ENCODE measurements at regions not wholly inside any gene's neighbourhood (a gene's known extent, or its start where the extent isn't known, plus 50 kb on each side); places are given as distances from the start of the nearest gene placed in this dataset.

DNA sequence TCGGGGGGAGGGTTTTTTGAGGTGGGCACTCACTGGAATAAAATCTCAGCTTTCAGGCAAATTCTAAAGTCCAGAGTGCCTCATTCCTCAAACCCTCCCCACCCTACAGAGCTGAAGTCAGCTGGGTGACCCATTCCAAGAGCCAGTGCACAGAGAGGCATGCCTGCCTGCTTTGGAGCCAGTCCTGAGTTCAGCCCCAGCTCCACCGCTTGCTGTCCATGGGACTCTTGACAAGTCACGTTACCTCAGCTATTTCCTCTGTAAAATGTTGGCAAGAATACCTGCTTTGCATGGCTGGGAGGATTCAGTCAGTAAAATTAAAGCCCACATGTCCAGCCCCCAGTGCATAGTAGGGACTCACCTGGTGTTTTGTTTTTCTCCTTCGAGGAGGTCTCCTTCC is 125.9 kb upstream of the PJA1 start (continued):
- TF ChIP-seq, protein P1, sequence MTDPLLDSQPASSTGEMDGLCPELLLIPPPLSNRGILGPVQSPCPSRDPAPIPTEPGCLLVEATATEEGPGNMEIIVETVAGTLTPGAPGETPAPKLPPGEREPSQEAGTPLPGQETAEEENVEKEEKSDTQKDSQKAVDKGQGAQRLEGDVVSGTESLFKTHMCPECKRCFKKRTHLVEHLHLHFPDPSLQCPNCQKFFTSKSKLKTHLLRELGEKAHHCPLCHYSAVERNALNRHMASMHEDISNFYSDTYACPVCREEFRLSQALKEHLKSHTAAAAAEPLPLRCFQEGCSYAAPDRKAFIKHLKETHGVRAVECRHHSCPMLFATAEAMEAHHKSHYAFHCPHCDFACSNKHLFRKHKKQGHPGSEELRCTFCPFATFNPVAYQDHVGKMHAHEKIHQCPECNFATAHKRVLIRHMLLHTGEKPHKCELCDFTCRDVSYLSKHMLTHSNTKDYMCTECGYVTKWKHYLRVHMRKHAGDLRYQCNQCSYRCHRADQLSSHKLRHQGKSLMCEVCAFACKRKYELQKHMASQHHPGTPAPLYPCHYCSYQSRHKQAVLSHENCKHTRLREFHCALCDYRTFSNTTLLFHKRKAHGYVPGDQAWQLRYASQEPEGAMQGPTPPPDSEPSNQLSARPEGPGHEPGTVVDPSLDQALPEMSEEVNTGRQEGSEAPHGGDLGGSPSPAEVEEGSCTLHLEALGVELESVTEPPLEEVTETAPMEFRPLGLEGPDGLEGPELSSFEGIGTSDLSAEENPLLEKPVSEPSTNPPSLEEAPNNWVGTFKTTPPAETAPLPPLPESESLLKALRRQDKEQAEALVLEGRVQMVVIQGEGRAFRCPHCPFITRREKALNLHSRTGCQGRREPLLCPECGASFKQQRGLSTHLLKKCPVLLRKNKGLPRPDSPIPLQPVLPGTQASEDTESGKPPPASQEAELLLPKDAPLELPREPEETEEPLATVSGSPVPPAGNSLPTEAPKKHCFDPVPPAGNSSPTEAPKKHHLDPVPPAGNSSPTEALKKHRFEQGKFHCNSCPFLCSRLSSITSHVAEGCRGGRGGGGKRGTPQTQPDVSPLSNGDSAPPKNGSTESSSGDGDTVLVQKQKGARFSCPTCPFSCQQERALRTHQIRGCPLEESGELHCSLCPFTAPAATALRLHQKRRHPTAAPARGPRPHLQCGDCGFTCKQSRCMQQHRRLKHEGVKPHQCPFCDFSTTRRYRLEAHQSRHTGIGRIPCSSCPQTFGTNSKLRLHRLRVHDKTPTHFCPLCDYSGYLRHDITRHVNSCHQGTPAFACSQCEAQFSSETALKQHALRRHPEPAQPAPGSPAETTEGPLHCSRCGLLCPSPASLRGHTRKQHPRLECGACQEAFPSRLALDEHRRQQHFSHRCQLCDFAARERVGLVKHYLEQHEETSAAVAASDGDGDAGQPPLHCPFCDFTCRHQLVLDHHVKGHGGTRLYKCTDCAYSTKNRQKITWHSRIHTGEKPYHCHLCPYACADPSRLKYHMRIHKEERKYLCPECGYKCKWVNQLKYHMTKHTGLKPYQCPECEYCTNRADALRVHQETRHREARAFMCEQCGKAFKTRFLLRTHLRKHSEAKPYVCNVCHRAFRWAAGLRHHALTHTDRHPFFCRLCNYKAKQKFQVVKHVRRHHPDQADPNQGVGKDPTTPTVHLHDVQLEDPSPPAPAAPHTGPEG (CRISPR knock-in tag; IDR thresholded peaks at IDR 0.05): no peak
- TF ChIP-seq, protein P2, sequence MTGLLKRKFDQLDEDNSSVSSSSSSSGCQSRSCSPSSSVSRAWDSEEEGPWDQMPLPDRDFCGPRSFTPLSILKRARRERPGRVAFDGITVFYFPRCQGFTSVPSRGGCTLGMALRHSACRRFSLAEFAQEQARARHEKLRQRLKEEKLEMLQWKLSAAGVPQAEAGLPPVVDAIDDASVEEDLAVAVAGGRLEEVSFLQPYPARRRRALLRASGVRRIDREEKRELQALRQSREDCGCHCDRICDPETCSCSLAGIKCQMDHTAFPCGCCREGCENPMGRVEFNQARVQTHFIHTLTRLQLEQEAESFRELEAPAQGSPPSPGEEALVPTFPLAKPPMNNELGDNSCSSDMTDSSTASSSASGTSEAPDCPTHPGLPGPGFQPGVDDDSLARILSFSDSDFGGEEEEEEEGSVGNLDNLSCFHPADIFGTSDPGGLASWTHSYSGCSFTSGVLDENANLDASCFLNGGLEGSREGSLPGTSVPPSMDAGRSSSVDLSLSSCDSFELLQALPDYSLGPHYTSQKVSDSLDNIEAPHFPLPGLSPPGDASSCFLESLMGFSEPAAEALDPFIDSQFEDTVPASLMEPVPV (CRISPR knock-in tag; IDR thresholded peaks at IDR 0.05): no peak
- no peak for TF ChIP-seq SOX5 (CRISPR knock-in tag; IDR thresholded peaks at IDR 0.05; ENCODE audit: borderline replicate concordance)
- no peak for TF ChIP-seq ZNF33B (CRISPR knock-in tag; IDR thresholded peaks at IDR 0.05)
- no peak for TF ChIP-seq ZNF746 (CRISPR knock-in tag; IDR thresholded peaks at IDR 0.05)
- TF ChIP-seq ZNF570 (CRISPR knock-in tag; IDR thresholded peaks at IDR 0.05; ENCODE audit: borderline replicate concordance): no peak
- no peak for TF ChIP-seq ZNF788 (CRISPR knock-in tag; IDR thresholded peaks at IDR 0.05; ENCODE audit: borderline replicate concordance)

Data from HepG2 (cell line).